Body of pancreas (tissue), 4 donors: ENCODE measurements at regions not wholly inside any gene's neighbourhood (a gene's known extent, or its start where the extent isn't known, plus 50 kb on each side); places are given as distances from the start of the nearest gene placed in this dataset.

ENCODE experiments used
- POLR2A ChIP-seq, 3 donors: fragments of 450-650 bp; IDR thresholded peaks; one replicate each; pipeline ENCODE4 v1.6.1; 2016; ENCODE audit warnings: antibody characterized with exemption in 3 of 3, mild to moderate bottlenecking in 2 of 3
- TF ChIP-seq, protein P1 (sequence below), 7 experiments: fragments of 450-650 bp in 4 of 7; fragments of 200-600 bp in 3 of 7; sonication (generic) in 3 of 7; IDR thresholded peaks; one replicate each; pipeline ENCODE4 v1.5.1; 2016 to 2019; ENCODE audit warnings: antibody characterized with exemption in 7 of 7

DNA sequence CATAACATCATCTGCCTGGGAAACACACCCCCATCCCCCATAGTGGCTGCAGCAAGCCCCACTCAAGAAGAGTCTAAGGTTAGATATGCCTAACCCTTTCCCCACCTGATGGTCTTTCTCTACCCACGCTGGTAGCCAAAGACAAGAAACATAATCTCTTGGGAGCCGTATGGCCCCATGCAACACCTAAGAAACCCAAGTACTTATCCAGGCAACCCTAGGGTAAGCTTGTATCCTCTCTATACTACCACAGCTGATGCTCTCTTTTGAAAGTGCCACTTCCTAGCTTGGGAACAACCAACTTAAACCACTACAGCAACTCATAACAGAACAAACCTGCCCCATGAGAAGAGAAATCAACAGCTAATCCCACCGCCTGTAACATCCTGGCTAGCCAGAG is 161.1 kb downstream of the MSN start:
- TF ChIP-seq, protein P1, sequence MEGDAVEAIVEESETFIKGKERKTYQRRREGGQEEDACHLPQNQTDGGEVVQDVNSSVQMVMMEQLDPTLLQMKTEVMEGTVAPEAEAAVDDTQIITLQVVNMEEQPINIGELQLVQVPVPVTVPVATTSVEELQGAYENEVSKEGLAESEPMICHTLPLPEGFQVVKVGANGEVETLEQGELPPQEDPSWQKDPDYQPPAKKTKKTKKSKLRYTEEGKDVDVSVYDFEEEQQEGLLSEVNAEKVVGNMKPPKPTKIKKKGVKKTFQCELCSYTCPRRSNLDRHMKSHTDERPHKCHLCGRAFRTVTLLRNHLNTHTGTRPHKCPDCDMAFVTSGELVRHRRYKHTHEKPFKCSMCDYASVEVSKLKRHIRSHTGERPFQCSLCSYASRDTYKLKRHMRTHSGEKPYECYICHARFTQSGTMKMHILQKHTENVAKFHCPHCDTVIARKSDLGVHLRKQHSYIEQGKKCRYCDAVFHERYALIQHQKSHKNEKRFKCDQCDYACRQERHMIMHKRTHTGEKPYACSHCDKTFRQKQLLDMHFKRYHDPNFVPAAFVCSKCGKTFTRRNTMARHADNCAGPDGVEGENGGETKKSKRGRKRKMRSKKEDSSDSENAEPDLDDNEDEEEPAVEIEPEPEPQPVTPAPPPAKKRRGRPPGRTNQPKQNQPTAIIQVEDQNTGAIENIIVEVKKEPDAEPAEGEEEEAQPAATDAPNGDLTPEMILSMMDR (IDR thresholded peaks at IDR 0.05), result no peak
- TF ChIP-seq POLR2A (IDR thresholded peaks at IDR 0.05), result no peak
